ENCODE measurements at regions not wholly inside any gene's neighbourhood (a gene's known extent, or its start where the extent isn't known, plus 50 kb on each side); places are given as distances from the start of the nearest gene placed in this dataset.
"Not testable (repeated sequence)": the region's sequence is repeated elsewhere in the genome, so short reads cannot be mapped to it uniquely, and the experiment has no call there.

DNA sequence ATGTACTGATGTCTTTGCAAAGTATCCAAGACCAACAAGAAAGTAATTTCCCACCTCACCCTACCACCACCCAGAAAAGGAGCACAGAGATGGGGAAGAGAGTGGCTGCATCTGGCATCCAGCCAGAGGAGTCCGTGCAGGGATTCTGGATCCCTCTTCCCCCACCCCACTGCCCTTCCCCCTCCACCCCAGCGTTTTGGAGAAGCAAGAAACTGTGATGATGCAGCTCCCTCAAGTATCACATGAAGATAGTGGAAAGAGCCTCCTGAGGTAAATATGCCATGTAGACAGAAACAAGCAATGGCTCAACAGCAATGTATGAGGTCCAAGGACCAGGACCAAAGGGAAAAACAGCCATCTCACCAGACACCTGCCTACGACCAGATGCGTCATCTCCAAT, 153.8 kb downstream of the DEPDC1B start:
- Histone ChIP-seq H3K27ac (ENCODE audit: low read length) (no peak overlapping the region), H3K4me1 (ENCODE audit: control insufficient read depth, insufficient read depth, low read length) (no peaks in the 10 kb centered on the region), H3K4me3 (ENCODE audit: low read length) (no peak overlapping the region), H3K27me3 (ENCODE audit: control insufficient read depth, insufficient read depth) (no peaks in the 10 kb centered on the region), H3K9me3 (ENCODE audit: control insufficient read depth, low read length) (no peaks in the 10 kb centered on the region)
- intact Hi-C loops (cut with DNase I), result no loop called here
- DNase-seq (peak in 2 of 3 donors; percentile 47 to 58), ATAC-seq (no peak)
- WGBS, result 59% methylated on average over 4 of the region's 4 CpGs

DNA sequence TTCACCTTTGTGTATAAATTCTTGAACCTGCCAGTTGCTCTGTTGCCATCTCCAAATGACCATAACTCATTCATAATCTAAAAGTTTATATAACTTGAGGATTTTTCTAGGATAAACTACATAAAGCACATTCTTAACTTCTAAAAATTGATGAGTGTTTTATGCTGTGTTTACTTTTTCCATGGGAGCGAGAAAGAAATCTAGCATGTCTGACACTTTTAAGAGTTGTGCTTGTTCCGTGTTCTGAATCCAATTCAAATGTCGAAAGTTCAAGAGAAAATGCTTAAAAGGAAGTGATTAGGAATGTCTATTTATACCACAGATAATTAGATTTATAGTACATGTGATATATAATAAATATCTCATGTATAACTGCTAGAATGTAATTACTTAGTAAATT, 154.4 kb downstream of the DEPDC1B start:
- H3K27ac ChIP-seq (ENCODE audit: low read length), result no peak overlapping the region
- 59% methylated on average over 3 of the region's 3 CpGs for WGBS
- intact Hi-C loops (cut with DNase I), result no loop called here
- no peaks in the 10 kb centered on the region for H3K4me1 ChIP-seq (ENCODE audit: control insufficient read depth, insufficient read depth, low read length)
- DNase-seq (no peak), ATAC-seq (no peak)
- no peaks in the 10 kb centered on the region for H3K27me3 ChIP-seq (ENCODE audit: control insufficient read depth, insufficient read depth)
- no peak overlapping the region for H3K4me3 ChIP-seq (ENCODE audit: low read length)
- H3K9me3 ChIP-seq (ENCODE audit: control insufficient read depth, low read length), result no peaks in the 10 kb centered on the region

DNA sequence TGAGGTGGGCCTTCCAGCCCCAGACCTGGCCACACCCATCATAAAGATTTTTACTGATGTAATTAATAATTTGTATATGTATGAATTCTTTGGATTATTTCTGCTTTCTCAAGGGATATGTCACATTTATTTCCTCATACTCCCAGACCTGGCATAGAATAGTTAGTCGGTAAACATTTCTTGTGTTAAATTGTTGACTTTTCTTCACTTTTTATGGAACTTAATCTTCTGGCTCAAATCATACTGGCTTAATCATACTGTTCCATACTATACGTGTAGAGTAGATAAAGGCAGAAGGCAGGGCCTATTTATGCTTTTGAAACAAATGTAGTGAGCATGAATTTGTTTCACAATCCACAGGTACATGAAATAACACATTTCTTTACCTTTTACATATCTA, 155.8 kb downstream of the DEPDC1B start:
- ATAC-seq (no peak), DNase-seq (no peak)
- Histone ChIP-seq H3K27ac (ENCODE audit: low read length) (no peak overlapping the region), H3K4me3 (ENCODE audit: low read length) (no peak overlapping the region), H3K4me1 (ENCODE audit: control insufficient read depth, insufficient read depth, low read length) (peaks cover 5% of the 10 kb centered on the region), H3K27me3 (ENCODE audit: control insufficient read depth, insufficient read depth) (no peaks in the 10 kb centered on the region), H3K9me3 (ENCODE audit: control insufficient read depth, low read length) (no peaks in the 10 kb centered on the region)
- intact Hi-C loops (cut with DNase I), result no loop called here
- WGBS, result 76% methylated on average over 2 of the region's 2 CpGs

DNA sequence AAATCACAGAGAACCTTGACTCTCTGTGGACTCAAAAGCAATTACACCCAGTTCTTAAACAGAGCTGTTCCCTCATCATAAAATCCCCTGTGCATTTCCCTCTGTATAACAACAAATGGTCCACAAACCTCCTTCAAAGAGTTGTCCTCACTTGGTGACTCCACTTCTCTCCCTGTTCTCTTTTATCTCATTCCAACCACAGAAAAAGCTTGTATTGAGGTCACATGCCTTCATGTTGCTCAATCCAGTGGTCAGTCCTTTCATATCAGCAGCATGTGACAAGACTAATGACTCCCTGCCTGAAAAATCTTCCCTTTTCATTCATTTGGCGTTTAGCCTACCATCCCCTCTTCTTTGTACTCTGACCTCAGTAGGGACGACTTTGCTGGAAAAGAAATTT, 158.0 kb downstream of the DEPDC1B start:
- ATAC-seq (peak in 1 of 2 donors; percentile 59), DNase-seq (no peak)
- H3K4me3 ChIP-seq (ENCODE audit: low read length), result no peak overlapping the region
- no peak overlapping the region for H3K27ac ChIP-seq (ENCODE audit: low read length)
- no peaks in the 10 kb centered on the region for H3K9me3 ChIP-seq (ENCODE audit: control insufficient read depth, low read length)
- H3K27me3 ChIP-seq (ENCODE audit: control insufficient read depth, insufficient read depth), result no peaks in the 10 kb centered on the region
- intact Hi-C loops (cut with DNase I), result no loop called here
- peaks cover 5% of the 10 kb centered on the region for H3K4me1 ChIP-seq (ENCODE audit: control insufficient read depth, insufficient read depth, low read length)
- WGBS, result 35% methylated on average over 2 of the region's 2 CpGs

DNA sequence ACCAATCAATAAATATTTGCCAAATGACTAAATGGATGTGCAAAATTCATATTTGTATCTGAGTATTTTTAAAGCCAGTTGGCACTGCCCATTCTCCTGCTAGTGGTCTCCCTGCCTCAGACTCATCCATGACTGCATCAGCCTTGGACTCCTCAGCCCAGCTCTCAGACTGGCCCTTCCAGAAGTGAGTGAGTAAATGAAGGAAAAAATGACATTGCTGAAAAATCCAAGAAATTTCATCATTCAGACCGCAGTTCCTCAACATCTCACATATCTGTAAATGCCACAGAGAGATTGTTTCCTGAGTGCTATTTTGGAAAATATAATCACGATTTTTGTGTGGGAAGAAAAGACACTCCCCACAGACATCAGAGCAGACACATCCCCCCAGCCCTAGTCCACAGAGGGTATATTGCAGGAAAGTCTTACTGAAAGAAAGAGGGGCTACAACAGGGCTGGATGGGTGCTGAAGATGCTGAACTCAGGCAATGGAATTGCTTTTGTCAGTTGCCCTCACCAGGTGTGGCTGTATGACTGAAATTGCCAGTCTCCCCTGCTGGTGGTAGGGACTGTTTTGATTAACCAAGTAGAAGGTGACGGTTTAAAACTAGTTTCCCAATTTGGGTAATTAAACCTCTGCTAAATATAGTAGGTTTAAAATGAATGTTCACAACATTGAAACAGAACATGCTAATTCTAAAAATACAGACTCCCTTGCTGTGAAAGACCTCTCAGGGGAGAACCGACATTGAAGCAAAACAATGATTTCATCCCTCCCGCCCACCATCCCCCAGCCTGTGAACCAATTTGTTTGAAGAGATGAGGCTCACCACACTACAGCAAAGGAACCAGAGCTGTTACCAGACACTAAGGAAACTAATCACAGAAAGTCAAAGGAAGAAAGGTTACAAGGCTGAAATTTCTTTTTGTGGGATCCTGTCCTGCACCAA, 158.8 kb downstream of the DEPDC1B start:
- DNase-seq (no peak), ATAC-seq (peak in 1 of 2 donors; percentile 65)
- H3K9me3 ChIP-seq (ENCODE audit: control insufficient read depth, low read length), result no peaks in the 10 kb centered on the region
- intact Hi-C loops (cut with DNase I), result no loop called here
- WGBS, result 31% methylated on average over 5 of the region's 5 CpGs
- no peak overlapping the region for H3K4me3 ChIP-seq (ENCODE audit: low read length)
- no peaks in the 10 kb centered on the region for H3K27me3 ChIP-seq (ENCODE audit: control insufficient read depth, insufficient read depth)
- no peak overlapping the region for H3K27ac ChIP-seq (ENCODE audit: low read length)
- peaks cover 5% of the 10 kb centered on the region for H3K4me1 ChIP-seq (ENCODE audit: control insufficient read depth, insufficient read depth, low read length)

DNA sequence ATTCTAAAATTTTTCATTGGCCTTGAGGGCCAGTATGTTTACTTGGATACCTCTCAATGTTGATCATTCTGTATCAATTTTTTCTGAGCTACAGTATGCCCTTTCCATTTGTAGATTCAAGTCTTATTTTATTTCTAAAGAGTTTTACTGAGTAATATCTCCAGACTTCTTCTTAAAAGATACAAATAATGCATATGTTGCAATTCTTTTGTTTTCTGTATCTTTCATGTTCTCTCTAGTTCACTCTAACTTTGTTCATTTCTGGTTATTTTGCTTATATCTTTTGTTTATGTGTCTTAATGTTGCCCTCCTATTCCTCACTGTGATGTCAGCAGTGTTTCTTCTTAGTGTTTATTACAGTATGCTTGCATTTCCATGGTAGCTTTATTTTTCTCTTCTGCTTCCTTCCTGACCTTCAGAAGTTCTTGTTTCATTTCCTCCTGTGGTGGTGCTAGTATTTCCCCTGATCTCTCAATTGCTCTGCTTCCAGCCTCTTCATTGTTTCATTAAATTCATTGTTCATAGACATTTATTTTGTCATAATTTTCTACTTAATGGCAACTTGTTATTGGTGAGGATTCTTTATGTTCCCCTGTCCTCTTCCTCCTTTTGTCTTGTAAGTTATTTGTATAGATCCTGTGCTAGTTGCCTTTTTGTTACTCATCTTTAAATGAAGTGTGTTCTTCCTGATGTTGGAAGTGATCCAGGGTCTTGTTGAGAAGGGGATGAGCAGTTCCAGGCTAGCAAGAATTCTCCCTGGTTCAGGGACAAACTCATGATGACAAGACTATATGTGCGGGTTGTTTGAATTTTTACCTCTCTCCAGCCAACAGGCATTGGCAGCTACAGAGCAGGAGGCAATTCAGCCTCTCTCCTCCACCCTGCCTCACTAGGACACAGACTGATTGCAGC, 160.8 kb downstream of the DEPDC1B start:
- intact Hi-C loops (cut with DNase I), result no loop called here
- ATAC-seq, result peak in 1 of 2 donors; percentile 20

DNA sequence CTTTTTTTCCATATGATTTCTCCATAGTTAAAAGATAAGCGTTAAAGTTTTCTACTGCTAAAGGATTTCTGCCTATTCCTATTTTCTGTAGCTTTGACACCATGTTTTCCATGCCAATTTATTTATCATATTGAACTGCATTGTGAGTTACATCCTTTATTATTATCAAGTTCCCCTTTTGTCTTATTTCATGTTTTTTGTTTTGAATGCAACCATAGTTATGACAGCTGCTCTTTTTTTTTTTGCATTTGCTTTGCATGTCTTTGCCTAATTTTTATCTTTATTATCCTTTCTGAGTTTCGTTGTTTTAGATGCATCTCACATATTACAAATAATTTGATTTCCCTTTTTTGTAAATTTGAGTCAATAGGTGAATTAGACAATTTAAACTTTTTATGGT, 161.5 kb downstream of the DEPDC1B start:
- WGBS, result 83% methylated on average over 2 of the region's 2 CpGs
- no peaks in the 10 kb centered on the region for H3K27me3 ChIP-seq (ENCODE audit: control insufficient read depth, insufficient read depth)
- intact Hi-C loops (cut with DNase I), result no loop called here

More for the DNA sequence above, 160.8 kb downstream of the DEPDC1B start:
- H3K27ac ChIP-seq (ENCODE audit: low read length), result no peak overlapping the region
- no peak for DNase-seq
- H3K9me3 ChIP-seq (ENCODE audit: control insufficient read depth, low read length), result no peaks in the 10 kb centered on the region
- H3K4me3 ChIP-seq (ENCODE audit: low read length), result no peak overlapping the region
- WGBS, result 53% methylated on average over 1 of the region's 1 CpG
- H3K27me3 ChIP-seq (ENCODE audit: control insufficient read depth, insufficient read depth), result no peaks in the 10 kb centered on the region
- peaks cover 5% of the 10 kb centered on the region for H3K4me1 ChIP-seq (ENCODE audit: control insufficient read depth, insufficient read depth, low read length)

DNA sequence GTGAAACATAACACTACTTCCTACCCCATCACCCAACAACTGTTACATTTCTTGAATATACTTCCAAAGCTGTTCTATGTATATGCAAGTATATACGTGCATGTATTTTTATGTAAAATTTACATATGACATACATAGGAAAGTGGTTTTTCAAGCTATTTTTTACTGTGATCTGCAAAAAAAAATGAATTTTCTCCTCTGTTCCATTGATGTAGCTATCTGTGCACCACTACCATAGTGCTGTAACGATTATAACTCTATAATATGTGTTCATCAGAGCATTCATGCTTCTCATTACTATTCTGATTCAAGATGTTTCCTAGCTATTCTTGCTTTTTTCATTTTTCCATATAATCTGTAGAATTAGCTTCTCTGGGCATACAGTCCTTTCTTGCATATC, 164.0 kb downstream of the DEPDC1B start:
- 94% methylated on average over 2 of the region's 2 CpGs for WGBS
- peaks cover 5% of the 10 kb centered on the region for H3K4me1 ChIP-seq (ENCODE audit: control insufficient read depth, insufficient read depth, low read length)

More for the DNA sequence above, 161.5 kb downstream of the DEPDC1B start:
- no peak for ATAC-seq
- no peak overlapping the region for H3K27ac ChIP-seq (ENCODE audit: low read length)
- peaks cover 5% of the 10 kb centered on the region for H3K4me1 ChIP-seq (ENCODE audit: control insufficient read depth, insufficient read depth, low read length)
- no peak overlapping the region for H3K4me3 ChIP-seq (ENCODE audit: low read length)
- DNase-seq, result no peak
- H3K9me3 ChIP-seq (ENCODE audit: control insufficient read depth, low read length), result no peaks in the 10 kb centered on the region

DNA sequence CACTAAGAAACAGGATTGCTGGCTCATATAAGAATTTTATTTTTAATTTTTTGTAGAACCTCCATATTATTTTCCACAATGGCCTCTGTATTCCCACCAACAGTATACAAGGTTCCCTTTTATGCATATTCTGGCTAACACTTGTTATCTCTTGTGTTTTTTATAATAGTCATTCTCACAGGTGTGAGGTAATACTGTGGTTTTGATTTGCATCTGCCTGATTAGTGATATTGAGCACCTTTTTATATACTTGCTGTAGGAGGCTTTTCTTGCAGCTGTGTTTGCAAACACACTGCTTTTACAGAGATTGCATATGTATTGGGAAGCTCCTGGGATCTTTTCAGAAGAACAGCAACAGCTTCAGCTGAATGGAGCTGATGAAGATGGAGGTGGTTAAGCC, 164.8 kb downstream of the DEPDC1B start:
- ATAC-seq (no peak), DNase-seq (no peak)
- Histone ChIP-seq H3K27me3 (ENCODE audit: control insufficient read depth, insufficient read depth) (no peaks in the 10 kb centered on the region), H3K27ac (ENCODE audit: low read length) (no peak overlapping the region), H3K4me3 (ENCODE audit: low read length) (no peak overlapping the region), H3K4me1 (ENCODE audit: control insufficient read depth, insufficient read depth, low read length) (peaks cover 5% of the 10 kb centered on the region), H3K9me3 (ENCODE audit: control insufficient read depth, low read length) (no peaks in the 10 kb centered on the region)
- intact Hi-C loops (cut with DNase I), result no loop called here

More for the DNA sequence above, 164.0 kb downstream of the DEPDC1B start:
- Histone ChIP-seq H3K9me3 (ENCODE audit: control insufficient read depth, low read length) (no peaks in the 10 kb centered on the region), H3K27ac (ENCODE audit: low read length) (no peak overlapping the region), H3K4me3 (ENCODE audit: low read length) (no peak overlapping the region), H3K27me3 (ENCODE audit: control insufficient read depth, insufficient read depth) (no peaks in the 10 kb centered on the region)
- intact Hi-C loops (cut with DNase I), result no loop called here
- DNase-seq (no peak), ATAC-seq (no peak)

DNA sequence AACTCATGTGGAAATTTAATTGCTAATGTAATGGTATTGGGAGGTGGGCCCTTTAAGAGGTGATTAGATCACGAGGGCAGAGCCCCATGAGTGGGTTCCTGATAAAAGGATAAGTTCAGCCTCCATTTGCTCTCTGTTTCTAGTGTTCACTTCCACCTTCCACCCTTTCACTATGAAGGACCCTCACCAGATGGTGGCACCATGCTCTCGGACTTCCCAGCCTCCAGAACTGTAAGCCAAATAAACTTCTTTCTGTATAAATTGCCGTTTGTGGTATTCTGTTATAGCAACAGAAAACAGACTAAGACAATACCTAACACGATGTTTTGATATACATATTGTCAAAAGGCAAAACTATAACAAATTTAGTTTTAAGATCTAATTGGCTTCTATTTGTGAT, 166.2 kb downstream of the DEPDC1B start:
- no peak for ATAC-seq
- 81% methylated on average over 4 of the region's 4 CpGs for WGBS
- Histone ChIP-seq H3K27me3 (ENCODE audit: control insufficient read depth, insufficient read depth) (no peaks in the 10 kb centered on the region), H3K4me1 (ENCODE audit: control insufficient read depth, insufficient read depth, low read length) (no peaks in the 10 kb centered on the region), H3K27ac (ENCODE audit: low read length) (no peak overlapping the region), H3K4me3 (ENCODE audit: low read length) (no peak overlapping the region), H3K9me3 (ENCODE audit: control insufficient read depth, low read length) (no peaks in the 10 kb centered on the region)
- intact Hi-C loops (cut with DNase I), result no loop called here
- no peak for DNase-seq

DNA sequence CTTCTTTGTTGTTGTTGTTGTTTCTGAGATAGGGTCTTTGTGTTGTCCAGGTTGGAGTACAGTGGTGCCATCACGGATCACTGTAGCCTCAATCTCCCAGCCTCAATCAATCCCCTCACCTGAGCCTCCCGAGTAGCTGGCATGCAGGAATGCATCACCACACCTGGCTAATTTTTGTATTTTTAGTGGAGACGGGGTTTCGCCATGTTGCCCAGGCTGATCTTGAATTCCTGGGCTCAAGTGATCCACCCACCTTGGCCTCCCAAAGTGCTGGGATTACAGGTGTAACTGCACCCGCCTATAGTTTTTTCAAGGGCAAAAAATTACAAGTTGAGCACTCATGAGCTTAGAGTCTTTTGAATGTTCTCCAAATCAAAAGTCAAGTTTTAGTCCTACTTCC, 167.2 kb downstream of the DEPDC1B start:
- WGBS, result 90% methylated on average over 5 of the region's 5 CpGs

More for the DNA sequence above, 167.2 kb downstream of the DEPDC1B start:
- ATAC-seq; H3K4me3 ChIP-seq (ENCODE audit: low read length); H3K9me3 ChIP-seq (ENCODE audit: control insufficient read depth, low read length); DNase-seq; H3K27ac ChIP-seq (ENCODE audit: low read length); intact Hi-C loops (cut with DNase I); H3K27me3 ChIP-seq (ENCODE audit: control insufficient read depth, insufficient read depth); H3K4me1 ChIP-seq (ENCODE audit: control insufficient read depth, insufficient read depth, low read length): not testable (repeated sequence)
